PFSK-1 (cell line): ENCODE measurements at regions not wholly inside any gene's neighbourhood (a gene's known extent, or its start where the extent isn't known, plus 50 kb on each side); places are given as distances from the start of the nearest gene placed in this dataset.
A peak's percentile ranks its signal among the peaks of the same experiment; 100 is the strongest.

Experiments
- FOXP2 ChIP-seq: optimal IDR thresholded peaks from 2 replicates; pipeline ENCODE3; 2011; ENCODE audit warnings: borderline replicate concordance, control low read depth, inconsistent platforms; ENCODE audit not compliant: insufficient read depth; ENCODE audit errors: extremely low read length, extremely low read depth
- POLR2AphosphoS5 ChIP-seq: IDR thresholded peaks from 2 replicates; pipeline ENCODE4 v1.6.1; 2012; ENCODE audit warnings: low read depth, mild to moderate bottlenecking, control low read depth, low read length, moderate library complexity
- REST ChIP-seq, 2 experiments: IDR thresholded peaks; 2 replicates each; pipeline versions ENCODE4 v1.6.1 to v1.8.0; 2011 to 2012; ENCODE audit warnings: low read depth in 2 of 2, low read length in 2 of 2, control low read depth in 1 of 2, inconsistent platforms in 1 of 2, mild to moderate bottlenecking in 1 of 2, moderate library complexity in 1 of 2; ENCODE audit not compliant: insufficient read depth in 1 of 2
- SIN3A ChIP-seq: IDR thresholded peaks from 2 replicates; pipeline ENCODE4 v1.6.1; 2012; ENCODE audit warnings: mild to moderate bottlenecking, low read length, moderate library complexity, borderline replicate concordance; ENCODE audit not compliant: insufficient read depth
- TAF1 ChIP-seq: IDR thresholded peaks from 2 replicates; pipeline ENCODE4 v1.6.1; 2012; ENCODE audit warnings: low read length, control low read depth, borderline replicate concordance; ENCODE audit not compliant: insufficient read depth

GRCh38 chr1:98398092-98398491 lies 263.4 kb upstream of the SNX7 start:
- TF ChIP-seq POLR2AphosphoS5, result no peak
- TF ChIP-seq SIN3A, result no peak
- no peak for TF ChIP-seq TAF1
- no peak for TF ChIP-seq FOXP2
- no peak for TF ChIP-seq REST (IDR thresholded peaks at IDR 0.05; ENCODE audit: insufficient read depth in 1 of 2, low read depth in 2 of 2, low read length in 2 of 2)

DNA sequence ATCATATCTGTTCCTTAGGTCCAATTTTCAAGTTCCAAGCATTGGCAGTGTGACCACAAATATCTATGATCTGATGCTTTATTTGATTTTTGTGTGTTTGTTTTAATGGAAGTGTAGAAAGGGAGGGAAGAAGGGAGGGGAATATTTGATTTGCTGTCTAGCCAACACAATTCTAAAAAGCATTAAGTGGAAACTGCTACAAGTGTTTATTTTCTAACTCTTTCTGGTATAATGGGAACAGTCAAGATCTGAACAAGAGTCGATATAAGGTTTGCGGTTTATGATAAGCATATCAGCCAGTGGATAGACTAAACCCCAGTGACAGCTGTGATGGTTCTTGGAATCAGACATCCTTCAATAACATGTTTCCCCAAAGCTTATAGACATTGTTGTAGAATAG lies 267.8 kb upstream of the SNX7 start:
- TF ChIP-seq POLR2AphosphoS5 (no peak), REST (IDR thresholded peaks at IDR 0.05; ENCODE audit: insufficient read depth in 1 of 2, low read depth in 2 of 2, low read length in 2 of 2) (no peak), SIN3A (no peak)

- TF ChIP-seq FOXP2, result no peak
- no peak for TF ChIP-seq REST (IDR thresholded peaks at IDR 0.05; ENCODE audit: insufficient read depth in 1 of 2, low read depth in 2 of 2, low read length in 2 of 2)
- no peak for TF ChIP-seq TAF1
- TF ChIP-seq POLR2AphosphoS5, result no peak
- no peak for TF ChIP-seq SIN3A
Observed at GRCh38 chr1:98391175-98391574, 270.3 kb upstream of the SNX7 start.

GRCh38 chr1:98389809-98390208 lies 271.7 kb upstream of the SNX7 start:
- TF ChIP-seq TAF1 (no peak), SIN3A (no peak), FOXP2 (no peak), POLR2AphosphoS5 (no peak), REST (IDR thresholded peaks at IDR 0.05; ENCODE audit: insufficient read depth in 1 of 2, low read depth in 2 of 2, low read length in 2 of 2) (no peak)

- TF ChIP-seq POLR2AphosphoS5 (0 out of 2 replicates have a peak, but pooled peaks have one; percentile 43), FOXP2 (no peak)
Observed at GRCh38 chr1:98388441-98388840, 273.1 kb upstream of the SNX7 start.
